ENCODE measurements at regions not wholly inside any gene's neighbourhood (a gene's known extent, or its start where the extent isn't known, plus 50 kb on each side); places are given as distances from the start of the nearest gene placed in this dataset.

DNA sequence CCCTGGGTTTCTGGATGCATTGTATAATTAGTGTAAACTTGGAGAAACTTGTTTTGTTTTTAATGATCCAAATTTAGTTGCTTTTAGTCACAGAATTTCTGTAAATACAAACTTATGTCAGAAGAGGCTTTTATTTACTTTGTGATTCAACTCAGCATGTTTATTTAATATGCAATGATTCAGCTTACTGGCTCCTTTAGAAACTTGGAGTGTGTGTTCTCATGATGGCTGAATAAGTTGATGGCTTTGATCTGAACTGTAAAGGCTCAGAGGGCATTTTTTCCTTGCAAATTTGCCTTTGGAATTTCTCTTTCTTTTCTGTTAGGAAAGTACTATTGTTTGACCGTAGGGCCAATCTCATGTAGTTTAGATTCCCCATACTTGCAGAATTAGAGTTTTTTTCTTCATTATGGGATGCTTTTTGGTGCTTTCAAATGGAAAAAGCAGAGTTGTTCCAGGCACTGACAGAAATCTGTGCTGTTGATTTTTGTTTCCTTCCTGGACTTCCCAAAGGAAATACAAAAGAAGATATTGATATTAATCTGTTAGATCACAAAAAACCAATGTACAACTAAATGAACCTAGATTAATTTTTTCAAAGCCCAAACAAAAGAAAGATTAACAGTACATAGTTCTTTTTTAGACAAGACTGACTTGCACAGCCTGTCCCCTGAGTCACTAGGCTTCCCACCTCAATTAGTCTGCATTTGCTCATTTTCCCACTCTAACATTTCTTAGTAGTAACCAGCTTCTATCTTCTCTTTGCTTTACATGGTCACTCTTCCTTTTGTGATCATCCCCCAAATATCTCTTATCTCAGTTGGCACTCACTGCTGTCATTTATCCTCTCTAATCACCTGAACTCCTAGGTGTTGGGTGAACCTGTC, 96.8 kb upstream of the AGR3 start:
- no peak for DNase-seq

DNA sequence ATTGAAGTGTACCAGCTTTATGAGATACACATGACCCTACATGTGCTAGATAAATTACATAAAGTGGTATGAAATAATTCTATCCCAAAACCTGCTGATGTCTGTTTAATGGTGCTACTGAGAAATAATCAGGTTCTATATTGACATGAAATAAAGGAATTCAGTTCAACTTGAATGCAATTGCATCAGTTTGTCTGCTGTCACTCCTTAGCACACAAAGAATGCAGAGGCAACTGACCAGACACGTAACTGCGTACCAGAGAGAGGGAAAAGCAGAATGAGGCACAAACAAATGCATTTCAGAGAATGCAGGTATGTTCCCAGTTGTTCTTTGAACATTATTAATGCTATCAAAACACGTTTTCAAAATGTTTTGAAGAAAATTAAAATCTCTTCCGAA, 98.8 kb upstream of the AGR3 start:
- no peak for DNase-seq

GRCh38 chr7:16982640-16983350, 101.0 kb upstream of the AGR3 start:
- DNase-seq, result no peak

- no peak for DNase-seq
These were observed 102.6 kb upstream of the AGR3 start for GRCh38 chr7:16984375-16984774.

DNA sequence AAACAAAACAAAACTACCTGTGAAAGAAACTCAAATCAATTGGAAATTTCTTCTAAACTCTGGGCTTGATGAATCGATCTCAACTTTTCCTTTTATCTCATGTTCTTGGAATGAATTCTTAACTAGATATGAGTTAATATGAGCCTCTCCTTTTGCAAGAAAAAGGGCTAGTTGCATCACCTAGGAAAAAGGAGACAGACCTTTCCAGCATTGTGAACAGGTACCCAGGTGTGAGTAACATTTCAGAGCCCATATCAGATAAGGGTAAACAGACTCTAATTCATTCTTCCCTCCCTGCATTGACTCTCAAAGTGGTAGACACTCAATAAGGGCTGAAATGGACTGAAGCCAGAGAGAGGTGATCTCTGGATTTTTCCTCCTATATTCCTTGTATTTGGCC, 103.8 kb upstream of the AGR3 start:
- no peak for DNase-seq

- DNase-seq, result no peak
These were observed 105.0 kb upstream of the AGR3 start for GRCh38 chr7:16986755-16987154.

DNA sequence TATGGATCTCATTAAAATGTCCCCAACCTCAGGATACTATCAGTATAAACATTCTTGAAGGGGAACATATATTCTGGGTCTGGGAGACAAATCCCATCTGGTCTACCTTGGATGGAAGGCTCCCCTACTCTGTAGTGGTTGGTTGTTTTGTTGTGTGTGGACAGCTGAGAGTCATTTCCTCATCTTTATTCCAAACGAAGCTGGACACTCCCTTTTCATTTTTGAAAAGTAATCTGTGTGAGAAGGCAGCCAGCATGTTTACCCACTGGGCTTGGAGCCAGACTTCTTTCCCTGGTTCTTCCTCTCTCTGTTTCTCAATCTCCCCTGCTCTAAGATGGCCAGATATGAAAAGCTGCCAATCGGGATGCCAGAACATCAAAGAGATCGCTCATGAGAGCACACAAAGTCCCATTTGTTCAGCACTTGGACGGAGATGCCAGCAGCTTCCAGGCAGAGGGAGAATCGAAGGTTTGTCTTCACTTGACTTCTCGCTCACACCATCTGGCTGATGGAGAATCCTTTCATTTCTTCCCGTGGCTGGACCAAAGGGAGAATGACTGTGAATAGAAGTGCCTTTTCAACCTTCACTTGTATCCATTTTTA, 108.1 kb upstream of the AGR3 start:
- no peak for DNase-seq

GRCh38 chr7:16991551-16991950, 109.8 kb upstream of the AGR3 start:
- DNase-seq, result no peak

- DNase-seq, result no peak
These were observed 111.8 kb upstream of the AGR3 start for GRCh38 chr7:16993543-16993942.

GRCh38 chr7:16998481-16999051, 116.8 kb upstream of the AGR3 start:
- DNase-seq, result no peak

DNA sequence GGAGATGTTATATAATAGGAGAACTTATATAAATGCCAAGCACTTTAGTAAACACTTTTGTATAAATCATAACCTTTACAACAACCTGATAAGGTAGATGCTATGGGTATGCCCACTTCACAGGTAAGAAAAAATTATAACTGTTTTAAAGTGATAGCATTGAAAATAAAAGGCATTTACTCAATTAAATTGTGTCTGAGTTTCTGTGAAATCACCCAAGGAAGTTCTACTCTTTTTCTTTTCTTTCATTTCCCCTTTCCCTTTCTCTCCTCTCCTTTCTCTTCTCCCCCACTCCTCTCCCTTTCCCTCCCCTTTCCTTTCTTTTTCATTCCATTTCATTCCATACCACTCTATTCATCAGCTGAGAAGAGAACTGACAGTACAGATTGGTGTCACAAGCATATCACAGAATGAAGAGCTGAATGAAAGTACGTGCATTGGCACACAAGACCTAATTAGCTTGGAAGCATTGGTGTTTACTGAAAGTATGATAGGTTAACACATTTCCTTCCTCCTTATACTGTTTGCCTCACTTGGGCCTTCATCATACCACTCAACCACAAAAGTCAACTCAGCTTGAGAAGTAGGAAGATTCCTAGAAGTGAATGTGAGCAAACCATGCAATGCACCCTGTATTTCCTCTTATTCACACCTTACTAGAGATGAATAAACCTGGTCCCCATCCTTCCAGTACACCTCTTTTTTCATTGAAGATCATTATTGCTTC, 117.9 kb upstream of the AGR3 start:
- DNase-seq, result peak; percentile 76

DNA sequence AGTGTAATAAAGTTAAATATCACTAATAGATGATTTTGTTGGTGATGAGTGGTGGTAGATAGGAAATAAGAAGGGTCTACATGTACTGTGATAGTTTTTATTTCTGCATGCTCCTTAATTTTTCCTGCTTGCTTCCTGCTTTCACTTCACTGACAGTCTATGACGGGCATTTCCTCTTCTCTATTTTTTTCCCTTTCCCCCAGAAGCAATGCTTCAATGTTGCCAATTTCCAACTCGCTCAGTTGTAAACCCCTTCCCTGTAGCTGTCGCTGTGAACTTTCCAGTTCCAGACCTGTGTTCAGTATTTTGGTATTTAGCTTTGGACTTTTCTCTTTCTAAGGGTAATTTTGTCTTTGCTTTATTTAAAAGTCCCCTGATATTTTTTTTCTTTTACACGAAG, 123.5 kb upstream of the AGR3 start:
- DNase-seq, result no peak

DNA sequence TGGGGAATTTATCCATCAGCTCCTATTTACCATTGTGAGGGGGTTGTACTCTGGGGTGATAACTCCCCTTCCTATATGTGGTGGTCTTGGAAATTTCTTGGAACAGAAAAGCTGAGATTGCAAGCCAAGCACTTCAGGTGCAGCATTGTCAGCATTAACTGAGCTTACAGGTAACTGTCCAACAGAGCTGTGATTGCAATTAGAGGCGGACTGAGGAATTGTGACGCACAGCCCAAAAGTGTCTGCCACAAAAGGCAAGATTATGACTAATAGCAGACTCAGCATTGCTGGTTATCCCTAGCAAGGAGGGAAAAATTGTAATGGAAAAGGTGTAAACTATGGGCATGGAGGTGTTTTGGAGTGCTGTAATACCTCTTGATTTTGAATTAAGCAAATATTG, 126.1 kb upstream of the AGR3 start:
- DNase-seq, result no peak

GRCh38 chr7:17009007-17009719, 127.4 kb upstream of the AGR3 start:
- no peak for DNase-seq

- DNase-seq, result no peak
These were observed 128.2 kb upstream of the AGR3 start for GRCh38 chr7:17009933-17010332.

DNA sequence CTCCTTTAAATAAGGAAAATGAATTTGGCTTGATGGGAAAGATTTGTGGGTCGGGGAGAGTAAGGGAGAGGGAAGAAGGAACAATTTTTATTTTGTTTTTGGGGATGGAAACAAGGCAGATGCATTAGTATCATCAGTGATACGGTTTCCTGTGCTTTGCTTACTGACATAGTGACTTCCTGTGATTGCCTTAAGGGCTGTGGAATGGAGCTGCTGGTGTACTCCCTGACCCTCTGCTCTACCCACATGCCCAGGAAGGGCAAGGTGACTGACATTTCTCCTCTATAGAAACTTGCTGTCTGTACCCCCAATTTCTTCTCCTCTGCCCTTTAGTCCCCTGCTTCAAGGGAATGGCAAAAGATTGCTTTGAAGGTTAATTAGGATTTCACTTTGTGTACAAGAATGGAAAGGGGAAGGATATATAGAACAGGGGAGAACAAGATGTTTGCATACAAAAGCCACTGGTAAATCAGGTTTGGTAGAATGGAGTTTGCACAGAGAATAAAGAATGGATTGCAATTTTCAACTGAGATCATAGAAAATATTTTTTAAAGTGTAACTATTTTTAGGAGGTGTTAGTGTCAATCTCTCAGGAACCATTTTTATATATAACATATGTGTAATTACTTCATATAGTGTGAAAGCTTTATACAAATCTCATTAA, 129.0 kb upstream of the AGR3 start:
- DNase-seq, result no peak

GRCh38 chr7:17013204-17013603, 131.4 kb upstream of the AGR3 start:
- no peak for DNase-seq

DNA sequence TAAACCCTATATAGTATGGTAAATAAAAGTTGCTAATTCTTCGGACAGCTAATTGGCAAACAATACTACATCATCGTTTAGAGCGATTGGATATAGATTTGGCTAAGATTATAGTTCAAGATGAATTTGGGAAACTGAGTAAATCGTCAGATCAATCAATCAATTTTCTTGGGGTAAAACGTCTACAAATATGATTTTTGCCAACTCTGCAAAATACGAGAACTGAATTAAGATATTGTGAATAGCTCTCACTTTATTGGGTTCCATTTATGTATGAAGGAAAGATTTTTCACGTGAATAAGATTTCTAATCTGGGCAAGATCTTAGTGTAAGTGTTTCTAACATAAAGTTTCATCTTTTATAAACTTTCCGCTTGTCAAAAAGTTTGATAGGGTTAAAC, 132.9 kb upstream of the AGR3 start:
- DNase-seq, result no peak

GRCh38 chr7:17015598-17016031, 133.8 kb upstream of the AGR3 start:
- DNase-seq, result no peak

- DNase-seq, result no peak
These were observed 134.7 kb upstream of the AGR3 start for GRCh38 chr7:17016402-17017010.

DNA sequence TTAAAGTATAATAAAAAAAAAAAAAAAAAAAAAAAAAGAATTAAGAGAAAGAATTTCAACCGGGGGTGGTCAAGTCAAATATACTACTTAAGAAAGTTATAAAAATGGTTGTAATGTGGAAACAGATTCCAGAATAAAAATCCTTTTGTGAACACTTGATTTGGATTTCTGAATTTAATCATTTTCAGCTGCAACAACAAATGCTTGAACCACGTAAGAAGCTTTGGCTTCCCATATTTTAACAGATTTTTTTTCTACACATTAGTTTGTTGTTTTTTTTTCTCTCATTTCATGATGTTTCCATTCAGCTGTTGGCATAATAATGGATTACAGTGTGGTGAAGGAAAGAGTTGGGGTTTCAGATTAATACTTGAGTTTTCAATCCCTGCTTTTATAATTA, 137.3 kb upstream of the AGR3 start:
- no peak for DNase-seq
